HEK293 (cell line): ENCODE measurements at regions not wholly inside any gene's neighbourhood (a gene's known extent, or its start where the extent isn't known, plus 50 kb on each side); places are given as distances from the start of the nearest gene placed in this dataset.

Source experiments
- CTCF ChIA-PET: fragments of 350-600 bp; formaldehyde crosslinking; extraction: SDS; loops from one replicate; lab custom pipeline; 2021; ENCODE audit warnings: antibody characterized with exemption; lab: Yijun Ruan, JAX
- POLR2A ChIA-PET: fragments of 300-600 bp; formaldehyde crosslinking; extraction: SDS; loops from one replicate; lab custom pipeline; 2020; ENCODE audit warnings: antibody characterized with exemption, inconsistent platforms; lab: Yijun Ruan, JAX
- H3K27ac ChIP-seq: fragments of 200-500 bp; sonication (Bioruptor generic); 2 replicates; pipeline ENCODE4 v1.5.1; 2014; ENCODE audit warnings: low read depth, low read length, control low read depth, inconsistent platforms; ENCODE audit errors: extremely low read depth
- H3K36me3 ChIP-seq, 2 experiments: fragments of 200-500 bp in 1 of 2; sonication (Bioruptor generic) in 1 of 2; 1 replicate in 1 of 2; 2 replicates in 1 of 2; pipeline ENCODE4 v1.5.1; 2014 to 2017; ENCODE audit warnings: inconsistent platforms in 2 of 2, low read length in 2 of 2; ENCODE audit not compliant: control insufficient read depth in 2 of 2, insufficient read depth in 1 of 2
- H3K4me1 ChIP-seq: fragments of 200-500 bp; sonication (Bioruptor generic); 2 replicates; pipeline ENCODE4 v1.5.1; 2014; ENCODE audit warnings: mild to moderate bottlenecking, low read length, inconsistent platforms; ENCODE audit not compliant: control insufficient read depth, insufficient read depth
- H3K4me3 ChIP-seq: 2 replicates; pipeline ENCODE4 v1.5.1; 2011; ENCODE audit warnings: low read depth, mild to moderate bottlenecking, control low read depth, low read length, moderate library complexity
- H3K9me3 ChIP-seq: fragments of 200-500 bp; sonication (Bioruptor generic); 2 replicates; pipeline ENCODE4 v1.5.1; 2014; ENCODE audit warnings: low read depth, low read length, inconsistent platforms; ENCODE audit not compliant: control insufficient read depth, insufficient read depth
- EGR2 ChIP-seq: fragments of 450-650 bp; formaldehyde crosslinking; IDR thresholded peaks from 2 replicates; pipeline ENCODE4 v1.5.1; 2016; ENCODE audit warnings: low read depth, missing biosample characterization, missing genetic modification characterization
- ELK4 ChIP-seq: IDR thresholded peaks from 2 replicates; pipeline ENCODE4 v1.6.1; 2011; ENCODE audit warnings: mild to moderate bottlenecking, low read depth, low read length, borderline replicate concordance
- GLI2 ChIP-seq: fragments of 450-650 bp; formaldehyde crosslinking; IDR thresholded peaks from 2 replicates; pipeline ENCODE4; 2017; ENCODE audit warnings: missing biosample characterization, missing genetic modification characterization, low read depth, borderline replicate concordance
- HOXA7 ChIP-seq: sonication (generic); formaldehyde crosslinking; IDR thresholded peaks from 2 replicates; pipeline ENCODE4 v1.8.1; 2022; ENCODE audit warnings: missing genetic modification reagents, borderline replicate concordance
- KLF1 ChIP-seq: fragments of 450-650 bp; formaldehyde crosslinking; IDR thresholded peaks from 2 replicates; pipeline ENCODE4 v1.5.1; 2016; ENCODE audit warnings: missing biosample characterization, missing genetic modification characterization
- KLF17 ChIP-seq: fragments of 450-650 bp; formaldehyde crosslinking; IDR thresholded peaks from 2 replicates; pipeline ENCODE4 v1.5.1; 2016; ENCODE audit warnings: missing biosample characterization, missing genetic modification characterization
- PRDM6 ChIP-seq: fragments of 450-650 bp; formaldehyde crosslinking; IDR thresholded peaks from 2 replicates; pipeline ENCODE4 v1.5.1; 2017; ENCODE audit warnings: missing biosample characterization, missing genetic modification characterization
- REPIN1 ChIP-seq: fragments of 450-650 bp; formaldehyde crosslinking; IDR thresholded peaks from 2 replicates; pipeline ENCODE4 v1.5.1; 2017; ENCODE audit warnings: missing biosample characterization, missing genetic modification characterization, low read depth
- WT1 ChIP-seq: fragments of 450-650 bp; formaldehyde crosslinking; IDR thresholded peaks from 2 replicates; pipeline ENCODE4 v1.5.1; 2016; ENCODE audit warnings: missing biosample characterization, missing genetic modification characterization
- ZBTB20 ChIP-seq: fragments of 450-650 bp; formaldehyde crosslinking; IDR thresholded peaks from 2 replicates; pipeline ENCODE4 v1.5.1; 2016; ENCODE audit warnings: missing biosample characterization, missing genetic modification characterization
- ZBTB49 ChIP-seq: fragments of 450-650 bp; formaldehyde crosslinking; IDR thresholded peaks from 2 replicates; pipeline ENCODE4 v1.5.1; 2016; ENCODE audit warnings: missing biosample characterization, missing genetic modification characterization, low read depth
- ZFP69B ChIP-seq: fragments of 450-650 bp; formaldehyde crosslinking; IDR thresholded peaks from 2 replicates; pipeline ENCODE4 v1.5.1; 2016; ENCODE audit warnings: missing biosample characterization, missing genetic modification characterization
- ZNF114 ChIP-seq: fragments of 450-650 bp; formaldehyde crosslinking; IDR thresholded peaks from 2 replicates; pipeline ENCODE4 v1.5.0; 2017; ENCODE audit warnings: missing biosample characterization, missing genetic modification characterization
- ZNF221 ChIP-seq: fragments of 450-650 bp; formaldehyde crosslinking; IDR thresholded peaks from 2 replicates; pipeline ENCODE4 v1.5.1; 2017; ENCODE audit warnings: missing biosample characterization, missing genetic modification characterization, borderline replicate concordance
- ZNF24 ChIP-seq: fragments of 450-650 bp; formaldehyde crosslinking; IDR thresholded peaks from 2 replicates; pipeline ENCODE4 v1.5.1; 2016; ENCODE audit warnings: missing biosample characterization, missing genetic modification characterization
- ZNF366 ChIP-seq: fragments of 450-650 bp; formaldehyde crosslinking; conservative IDR thresholded peaks from 2 replicates; pipeline ENCODE4 v1.5.1; 2016; ENCODE audit warnings: missing biosample characterization, missing genetic modification characterization
- ZNF473 ChIP-seq: fragments of 450-650 bp; formaldehyde crosslinking; IDR thresholded peaks from 2 replicates; pipeline ENCODE4 v1.5.1; 2017; ENCODE audit warnings: missing biosample characterization, missing genetic modification characterization
- ZNF501 ChIP-seq: fragments of 450-650 bp; formaldehyde crosslinking; IDR thresholded peaks from 2 replicates; pipeline ENCODE4 v1.5.1; 2016; ENCODE audit warnings: missing biosample characterization, missing genetic modification characterization
- ZNF623 ChIP-seq: fragments of 450-650 bp; formaldehyde crosslinking; IDR thresholded peaks from 2 replicates; pipeline ENCODE4 v1.5.1; 2016; ENCODE audit warnings: missing biosample characterization, missing genetic modification characterization
- ZNF639 ChIP-seq: fragments of 450-650 bp; formaldehyde crosslinking; IDR thresholded peaks from 2 replicates; pipeline ENCODE4 v1.5.1; 2016; ENCODE audit warnings: missing biosample characterization, missing genetic modification characterization
- ZNF704 ChIP-seq: fragments of 450-650 bp; formaldehyde crosslinking; IDR thresholded peaks from 2 replicates; pipeline ENCODE4 v1.5.1; 2016; ENCODE audit warnings: missing biosample characterization, missing genetic modification characterization
- ZNF747 ChIP-seq: fragments of 450-650 bp; formaldehyde crosslinking; IDR thresholded peaks from 2 replicates; pipeline ENCODE4 v1.5.1; 2016; ENCODE audit warnings: missing biosample characterization, missing genetic modification characterization
- TF ChIP-seq, protein P1 (sequence below): fragments of 450-650 bp; formaldehyde crosslinking; conservative IDR thresholded peaks from 2 replicates; pipeline ENCODE4 v1.5.1; 2016; ENCODE audit warnings: low read depth, missing biosample characterization, missing genetic modification characterization
- TF ChIP-seq, protein P2 (sequence below): fragments of 450-650 bp; formaldehyde crosslinking; IDR thresholded peaks from 2 replicates; pipeline ENCODE4 v1.5.1; 2016; ENCODE audit warnings: missing biosample characterization, missing genetic modification characterization

DNA sequence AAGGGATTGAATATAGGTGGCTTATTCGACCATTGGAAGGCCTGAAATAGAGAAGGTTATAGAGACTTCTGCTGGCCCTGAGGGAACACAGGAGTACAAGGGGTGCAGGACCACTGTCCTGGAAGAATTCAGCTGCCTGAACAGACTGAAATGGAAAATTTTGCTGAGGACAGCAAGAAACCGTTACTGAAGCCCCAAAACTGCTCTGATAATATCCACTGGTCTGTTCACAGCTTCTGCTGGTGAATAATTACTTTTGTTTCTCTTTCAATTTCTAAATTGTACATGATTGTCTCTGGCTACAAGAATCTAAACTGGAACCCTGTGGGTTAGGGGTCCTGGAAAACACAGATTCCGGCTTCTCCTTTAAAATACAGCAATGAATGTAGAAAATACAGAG lies 218.5 kb upstream of the CDH12 start (continued):
- TF ChIP-seq ELK4 (no peak), ZBTB20 (tag by site-specific recombination) (no peak), REPIN1 (tag by site-specific recombination) (no peak), KLF17 (tag by site-specific recombination) (no peak), ZNF473 (tag by site-specific recombination) (no peak), ZNF221 (tag by site-specific recombination) (no peak), GLI2 (tag by site-specific recombination) (no peak)

DNA sequence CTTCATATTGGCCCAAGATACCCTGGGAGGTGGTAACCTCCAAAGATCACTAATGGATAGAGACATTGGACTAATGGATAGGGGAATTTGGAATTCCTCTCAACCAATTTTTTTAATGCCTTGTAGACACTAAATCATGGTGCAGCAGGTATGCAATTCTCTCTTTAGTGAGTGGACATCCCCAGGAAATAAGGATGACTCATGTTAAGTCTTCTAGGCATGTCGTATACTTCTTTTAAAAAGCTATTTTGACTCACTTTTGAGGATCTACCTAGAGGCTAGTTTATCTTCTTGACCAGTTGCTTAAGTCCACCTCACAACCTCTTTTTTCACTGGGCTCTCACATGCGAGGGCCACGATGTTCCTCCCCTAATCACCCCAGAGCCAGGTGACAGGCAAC lies 211.6 kb upstream of the CDH12 start:
- Histone ChIP-seq H3K4me1 (no peaks in the 10 kb centered on the region), H3K4me3 (no peak overlapping the region), H3K9me3 (no peaks in the 10 kb centered on the region), H3K27ac (no peak overlapping the region), H3K36me3 (no peaks in the 10 kb centered on the region)
- CTCF ChIA-PET = no interaction called here
- POLR2A ChIA-PET = no interaction called here
- TF ChIP-seq ZNF639 (tag by site-specific recombination) (no peak), ZNF623 (tag by site-specific recombination) (no peak), ZFP69B (tag by site-specific recombination) (no peak), ZNF704 (no peak), ZNF24 (no peak), PRDM6 (tag by site-specific recombination) (no peak), ZNF747 (tag by site-specific recombination) (no peak), ZBTB49 (tag by site-specific recombination) (no peak), ZNF114 (no peak), HOXA7 (CRISPR knock-in tag) (no peak), ZNF501 (no peak), ZNF366 (no peak), KLF1 (tag by site-specific recombination) (no peak), EGR2 (tag by site-specific recombination) (no peak), WT1 (no peak)
- TF ChIP-seq, protein P1, sequence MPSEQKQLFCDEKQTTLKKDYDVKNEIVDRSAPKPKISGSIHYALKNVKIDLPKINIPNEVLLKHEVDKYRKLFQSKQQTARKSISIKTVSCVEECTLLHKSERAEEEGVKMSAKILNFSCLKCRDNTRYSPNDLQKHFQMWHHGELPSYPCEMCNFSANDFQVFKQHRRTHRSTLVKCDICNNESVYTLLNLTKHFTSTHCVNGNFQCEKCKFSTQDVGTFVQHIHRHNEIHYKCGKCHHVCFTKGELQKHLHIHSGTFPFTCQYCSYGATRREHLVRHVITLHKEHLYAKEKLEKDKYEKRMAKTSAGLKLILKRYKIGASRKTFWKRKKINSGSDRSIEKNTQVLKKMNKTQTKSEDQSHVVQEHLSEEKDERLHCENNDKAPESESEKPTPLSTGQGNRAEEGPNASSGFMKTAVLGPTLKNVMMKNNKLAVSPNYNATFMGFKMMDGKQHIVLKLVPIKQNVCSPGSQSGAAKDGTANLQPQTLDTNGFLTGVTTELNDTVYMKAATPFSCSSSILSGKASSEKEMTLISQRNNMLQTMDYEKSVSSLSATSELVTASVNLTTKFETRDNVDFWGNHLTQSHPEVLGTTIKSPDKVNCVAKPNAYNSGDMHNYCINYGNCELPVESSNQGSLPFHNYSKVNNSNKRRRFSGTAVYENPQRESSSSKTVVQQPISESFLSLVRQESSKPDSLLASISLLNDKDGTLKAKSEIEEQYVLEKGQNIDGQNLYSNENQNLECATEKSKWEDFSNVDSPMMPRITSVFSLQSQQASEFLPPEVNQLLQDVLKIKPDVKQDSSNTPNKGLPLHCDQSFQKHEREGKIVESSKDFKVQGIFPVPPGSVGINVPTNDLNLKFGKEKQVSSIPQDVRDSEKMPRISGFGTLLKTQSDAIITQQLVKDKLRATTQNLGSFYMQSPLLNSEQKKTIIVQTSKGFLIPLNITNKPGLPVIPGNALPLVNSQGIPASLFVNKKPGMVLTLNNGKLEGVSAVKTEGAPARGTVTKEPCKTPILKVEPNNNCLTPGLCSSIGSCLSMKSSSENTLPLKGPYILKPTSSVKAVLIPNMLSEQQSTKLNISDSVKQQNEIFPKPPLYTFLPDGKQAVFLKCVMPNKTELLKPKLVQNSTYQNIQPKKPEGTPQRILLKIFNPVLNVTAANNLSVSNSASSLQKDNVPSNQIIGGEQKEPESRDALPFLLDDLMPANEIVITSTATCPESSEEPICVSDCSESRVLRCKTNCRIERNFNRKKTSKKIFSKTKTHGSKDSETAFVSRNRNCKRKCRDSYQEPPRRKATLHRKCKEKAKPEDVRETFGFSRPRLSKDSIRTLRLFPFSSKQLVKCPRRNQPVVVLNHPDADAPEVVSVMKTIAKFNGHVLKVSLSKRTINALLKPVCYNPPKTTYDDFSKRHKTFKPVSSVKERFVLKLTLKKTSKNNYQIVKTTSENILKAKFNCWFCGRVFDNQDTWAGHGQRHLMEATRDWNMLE (tag by site-specific recombination) = no peak
- TF ChIP-seq, protein P2, sequence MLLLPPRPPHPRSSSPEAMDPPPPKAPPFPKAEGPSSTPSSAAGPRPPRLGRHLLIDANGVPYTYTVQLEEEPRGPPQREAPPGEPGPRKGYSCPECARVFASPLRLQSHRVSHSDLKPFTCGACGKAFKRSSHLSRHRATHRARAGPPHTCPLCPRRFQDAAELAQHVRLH (tag by site-specific recombination) = no peak
